ENCODE measurements at regions not wholly inside any gene's neighbourhood (a gene's known extent, or its start where the extent isn't known, plus 50 kb on each side); places are given as distances from the start of the nearest gene placed in this dataset.

- no peak for TF ChIP-seq JUN (IDR thresholded peaks at IDR 0.05; ENCODE audit: low read depth, low read length)
- no peak for TF ChIP-seq POLR2A (IDR thresholded peaks at IDR 0.05; ENCODE audit: control extremely low read depth in 1 of 2, low read depth in 2 of 2, low read length in 2 of 2)
- no peak for TF ChIP-seq RNF2 (IDR thresholded peaks at IDR 0.05; ENCODE audit: borderline replicate concordance, low read depth, low read length, missing control alignments, poor library complexity, severe bottlenecking)
- TF ChIP-seq SIN3A (conservative IDR thresholded peaks at IDR 0.05 in 1 of 2, IDR thresholded peaks at IDR 0.05 in 1 of 2; ENCODE audit: low read depth in 1 of 2, low read length in 2 of 2): no peak
- TF ChIP-seq, protein P1, sequence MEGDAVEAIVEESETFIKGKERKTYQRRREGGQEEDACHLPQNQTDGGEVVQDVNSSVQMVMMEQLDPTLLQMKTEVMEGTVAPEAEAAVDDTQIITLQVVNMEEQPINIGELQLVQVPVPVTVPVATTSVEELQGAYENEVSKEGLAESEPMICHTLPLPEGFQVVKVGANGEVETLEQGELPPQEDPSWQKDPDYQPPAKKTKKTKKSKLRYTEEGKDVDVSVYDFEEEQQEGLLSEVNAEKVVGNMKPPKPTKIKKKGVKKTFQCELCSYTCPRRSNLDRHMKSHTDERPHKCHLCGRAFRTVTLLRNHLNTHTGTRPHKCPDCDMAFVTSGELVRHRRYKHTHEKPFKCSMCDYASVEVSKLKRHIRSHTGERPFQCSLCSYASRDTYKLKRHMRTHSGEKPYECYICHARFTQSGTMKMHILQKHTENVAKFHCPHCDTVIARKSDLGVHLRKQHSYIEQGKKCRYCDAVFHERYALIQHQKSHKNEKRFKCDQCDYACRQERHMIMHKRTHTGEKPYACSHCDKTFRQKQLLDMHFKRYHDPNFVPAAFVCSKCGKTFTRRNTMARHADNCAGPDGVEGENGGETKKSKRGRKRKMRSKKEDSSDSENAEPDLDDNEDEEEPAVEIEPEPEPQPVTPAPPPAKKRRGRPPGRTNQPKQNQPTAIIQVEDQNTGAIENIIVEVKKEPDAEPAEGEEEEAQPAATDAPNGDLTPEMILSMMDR (IDR thresholded peaks at IDR 0.05; ENCODE audit: control extremely low read depth in 1 of 3, insufficient read depth in 1 of 3, low read depth in 1 of 3, low read length in 3 of 3): no peak
- TF ChIP-seq ZNF274 (IDR thresholded peaks at IDR 0.05; ENCODE audit: borderline replicate concordance, extremely low read depth, low read length): no peak
- no peak for TF ChIP-seq MAFK (IDR thresholded peaks at IDR 0.05; ENCODE audit: low read depth, low read length)
- TF ChIP-seq SP1 (IDR thresholded peaks at IDR 0.05; ENCODE audit: low read depth, low read length): no peak
- TF ChIP-seq ASH2L (IDR thresholded peaks at IDR 0.05; ENCODE audit: low read length): no peak
- no peak for TF ChIP-seq GABPA (IDR thresholded peaks at IDR 0.05; ENCODE audit: borderline replicate concordance, insufficient read depth, low read length)
- no peak for TF ChIP-seq BACH1 (IDR thresholded peaks at IDR 0.05; ENCODE audit: low read length)
- no peak for TF ChIP-seq POLR2AphosphoS5 (IDR thresholded peaks at IDR 0.05; ENCODE audit: low read depth, low read length)
- no peak for TF ChIP-seq JUND (IDR thresholded peaks at IDR 0.05; ENCODE audit: low read length)
- TF ChIP-seq YY1 (IDR thresholded peaks at IDR 0.05; ENCODE audit: low read depth, low read length): no peak
Measured at GRCh38 chr4:187685247-187685646, 310.3 kb upstream of the ZFP42 start.

Data from H1 (cell line).